ENCODE measurements at regions not wholly inside any gene's neighbourhood (a gene's known extent, or its start where the extent isn't known, plus 50 kb on each side); places are given as distances from the start of the nearest gene placed in this dataset.

DNA sequence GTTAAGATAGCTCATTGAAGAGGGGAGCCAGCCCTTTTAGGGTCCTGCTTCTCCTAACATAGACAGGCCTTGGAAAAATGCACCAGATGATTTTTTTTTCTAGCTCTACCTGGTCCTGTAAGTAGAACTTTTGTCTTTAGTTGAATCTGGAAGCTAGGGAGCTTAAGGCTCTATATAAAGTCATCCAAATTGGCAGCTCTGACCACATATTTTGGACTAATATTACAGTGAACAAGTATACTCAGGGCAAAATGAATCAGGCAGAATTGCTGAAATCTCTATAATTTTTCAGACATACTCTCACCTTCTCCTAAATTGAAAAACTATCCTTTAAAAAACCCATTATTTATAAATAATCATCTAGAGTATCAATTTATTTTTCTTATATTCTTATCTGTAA is 375.6 kb downstream of the OSTF1 start:
- Histone ChIP-seq H3K27ac (ENCODE audit: low read length) (no peak overlapping the region), H3K4me3 (ENCODE audit: low read length) (no peak overlapping the region), H3K4me1 (ENCODE audit: control insufficient read depth, low read depth, low read length) (peaks cover 12% of the 10 kb centered on the region), H3K9ac (ENCODE audit: low read length) (no peak overlapping the region), H3K27me3 (ENCODE audit: control insufficient read depth, insufficient read depth, low read length) (no peaks in the 10 kb centered on the region), H3K9me3 (ENCODE audit: control insufficient read depth, low read depth, low read length) (no peaks in the 10 kb centered on the region), H3K36me3 (ENCODE audit: control insufficient read depth, low read depth, low read length) (no peaks in the 10 kb centered on the region)

- Histone ChIP-seq H3K36me3 (ENCODE audit: control insufficient read depth, low read depth, low read length) (no peaks in the 10 kb centered on the region), H3K4me1 (ENCODE audit: control insufficient read depth, low read depth, low read length) (peaks cover 12% of the 10 kb centered on the region), H3K27me3 (ENCODE audit: control insufficient read depth, insufficient read depth, low read length) (no peaks in the 10 kb centered on the region), H3K4me3 (ENCODE audit: low read length) (no peak overlapping the region), H3K9me3 (ENCODE audit: control insufficient read depth, low read depth, low read length) (no peaks in the 10 kb centered on the region), H3K27ac (ENCODE audit: low read length) (no peak overlapping the region), H3K9ac (ENCODE audit: low read length) (no peak overlapping the region)
Measured at GRCh38 chr9:75464726-75465125, 376.4 kb downstream of the OSTF1 start.

DNA sequence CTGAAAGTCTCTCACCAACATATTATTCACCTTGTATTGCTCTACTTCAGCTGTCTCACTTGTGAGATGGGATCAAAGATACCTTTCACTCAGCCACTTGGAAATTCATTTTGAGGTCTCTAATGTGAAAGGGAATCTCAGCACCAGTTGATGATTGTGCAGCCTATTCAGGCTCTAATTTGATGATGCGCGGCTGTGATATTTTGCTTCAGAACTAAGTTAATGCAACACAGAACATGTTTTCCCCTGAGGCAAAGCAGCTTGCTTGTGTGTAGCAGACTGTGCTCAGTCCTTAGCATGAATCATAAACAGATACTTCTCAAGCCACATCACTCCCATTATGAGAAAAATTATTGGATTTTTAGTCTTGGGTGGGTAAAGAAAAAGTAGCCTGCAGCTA is 378.8 kb downstream of the OSTF1 start:
- Histone ChIP-seq H3K36me3 (ENCODE audit: control insufficient read depth, low read depth, low read length) (no peaks in the 10 kb centered on the region), H3K27me3 (ENCODE audit: control insufficient read depth, insufficient read depth, low read length) (no peaks in the 10 kb centered on the region), H3K9ac (ENCODE audit: low read length) (no peak overlapping the region), H3K27ac (ENCODE audit: low read length) (no peak overlapping the region), H3K4me3 (ENCODE audit: low read length) (no peak overlapping the region), H3K9me3 (ENCODE audit: control insufficient read depth, low read depth, low read length) (no peaks in the 10 kb centered on the region), H3K4me1 (ENCODE audit: control insufficient read depth, low read depth, low read length) (peaks cover 23% of the 10 kb centered on the region)

DNA sequence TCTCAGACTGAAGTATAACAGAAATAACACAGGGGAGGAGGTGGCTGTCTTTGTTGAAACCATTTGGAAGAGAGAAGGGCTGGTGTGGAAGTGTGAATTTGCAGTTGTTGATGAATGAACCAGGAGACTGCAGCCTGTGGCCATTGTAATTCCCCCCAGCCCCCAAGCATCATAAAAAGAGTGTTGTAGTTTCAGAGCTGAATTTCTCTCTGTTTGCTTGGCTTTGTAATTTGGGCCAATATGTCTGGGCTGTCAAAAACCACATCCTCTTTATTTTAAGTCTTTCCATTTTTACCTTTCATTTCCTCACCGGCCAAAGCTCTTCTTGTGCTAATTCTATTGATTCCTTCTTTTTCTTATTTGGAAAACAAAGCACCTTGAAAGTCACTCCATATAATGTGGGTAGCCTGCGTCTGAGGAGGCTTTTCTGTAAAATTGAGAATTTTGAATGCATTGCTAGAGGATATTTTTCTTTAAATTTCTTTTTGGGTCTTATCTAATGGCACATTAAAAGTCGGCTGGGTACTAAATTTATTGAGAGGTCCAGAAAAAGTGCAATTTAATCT is 383.3 kb downstream of the OSTF1 start:
- no peaks in the 10 kb centered on the region for H3K9me3 ChIP-seq (ENCODE audit: control insufficient read depth, low read depth, low read length)
- H3K4me3 ChIP-seq (ENCODE audit: low read length) = no peak overlapping the region
- H3K27ac ChIP-seq (ENCODE audit: low read length) = no peak overlapping the region
- H3K9ac ChIP-seq (ENCODE audit: low read length) = no peak overlapping the region
- peaks cover 27% of the 10 kb centered on the region for H3K4me1 ChIP-seq (ENCODE audit: control insufficient read depth, low read depth, low read length)
- no peaks in the 10 kb centered on the region for H3K36me3 ChIP-seq (ENCODE audit: control insufficient read depth, low read depth, low read length)
- no peaks in the 10 kb centered on the region for H3K27me3 ChIP-seq (ENCODE audit: control insufficient read depth, insufficient read depth, low read length)

- Histone ChIP-seq H3K9me3 (ENCODE audit: control insufficient read depth, low read depth, low read length) (no peaks in the 10 kb centered on the region), H3K4me1 (ENCODE audit: control insufficient read depth, low read depth, low read length) (no peaks in the 10 kb centered on the region), H3K4me3 (ENCODE audit: low read length) (no peak overlapping the region), H3K27me3 (ENCODE audit: control insufficient read depth, insufficient read depth, low read length) (no peaks in the 10 kb centered on the region), H3K27ac (ENCODE audit: low read length) (no peak overlapping the region), H3K9ac (ENCODE audit: low read length) (no peak overlapping the region), H3K36me3 (ENCODE audit: control insufficient read depth, low read depth, low read length) (no peaks in the 10 kb centered on the region)
Measured at GRCh38 chr9:75482566-75482965, 394.3 kb downstream of the OSTF1 start.

- H3K4me1 ChIP-seq (ENCODE audit: control insufficient read depth, low read depth, low read length) = no peaks in the 10 kb centered on the region
Measured at GRCh38 chr9:75483636-75484035, 395.3 kb downstream of the OSTF1 start.

GRCh38 chr9:75487856-75488718 is 399.8 kb downstream of the OSTF1 start:
- Histone ChIP-seq H3K4me3 (ENCODE audit: low read length) (no peak overlapping the region), H3K36me3 (ENCODE audit: control insufficient read depth, low read depth, low read length) (no peaks in the 10 kb centered on the region), H3K27ac (ENCODE audit: low read length) (no peak overlapping the region), H3K4me1 (ENCODE audit: control insufficient read depth, low read depth, low read length) (no peaks in the 10 kb centered on the region), H3K9me3 (ENCODE audit: control insufficient read depth, low read depth, low read length) (no peaks in the 10 kb centered on the region), H3K9ac (ENCODE audit: low read length) (no peak overlapping the region), H3K27me3 (ENCODE audit: control insufficient read depth, insufficient read depth, low read length) (no peaks in the 10 kb centered on the region)

More at GRCh38 chr9:75483636-75484035, 395.3 kb downstream of the OSTF1 start:
- no peaks in the 10 kb centered on the region for H3K36me3 ChIP-seq (ENCODE audit: control insufficient read depth, low read depth, low read length)
- H3K27ac ChIP-seq (ENCODE audit: low read length) = no peak overlapping the region
- no peaks in the 10 kb centered on the region for H3K27me3 ChIP-seq (ENCODE audit: control insufficient read depth, insufficient read depth, low read length)
- H3K4me3 ChIP-seq (ENCODE audit: low read length) = no peak overlapping the region
- no peaks in the 10 kb centered on the region for H3K9me3 ChIP-seq (ENCODE audit: control insufficient read depth, low read depth, low read length)
- no peak overlapping the region for H3K9ac ChIP-seq (ENCODE audit: low read length)

DNA sequence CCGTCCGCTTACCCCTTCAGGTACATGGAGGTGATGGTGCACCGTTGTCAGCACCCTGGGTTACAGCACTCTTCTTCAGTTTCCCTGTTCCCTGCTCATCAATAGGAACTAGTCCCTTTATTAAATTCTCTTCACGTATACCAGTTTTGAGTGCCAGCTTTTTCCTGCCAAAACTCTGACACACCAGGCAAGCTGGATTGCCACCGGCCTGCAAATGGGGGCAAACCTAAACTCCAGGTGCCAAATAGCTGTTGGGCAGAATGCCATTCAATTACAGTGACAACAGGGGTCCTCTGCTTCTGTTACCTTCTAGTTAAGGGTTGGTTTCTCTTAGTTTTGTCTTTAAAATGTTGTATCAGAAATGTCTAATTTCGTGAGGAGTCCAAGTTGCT is 400.4 kb downstream of the OSTF1 start:
- Histone ChIP-seq H3K27ac (ENCODE audit: low read length) (no peak overlapping the region), H3K4me3 (ENCODE audit: low read length) (no peak overlapping the region), H3K9ac (ENCODE audit: low read length) (no peak overlapping the region), H3K36me3 (ENCODE audit: control insufficient read depth, low read depth, low read length) (no peaks in the 10 kb centered on the region), H3K27me3 (ENCODE audit: control insufficient read depth, insufficient read depth, low read length) (no peaks in the 10 kb centered on the region), H3K4me1 (ENCODE audit: control insufficient read depth, low read depth, low read length) (no peaks in the 10 kb centered on the region), H3K9me3 (ENCODE audit: control insufficient read depth, low read depth, low read length) (no peaks in the 10 kb centered on the region)

GRCh38 chr9:75490326-75490725 is 400.1 kb upstream of the PCSK5 start:
- H3K9ac ChIP-seq (ENCODE audit: low read length) = no peak overlapping the region
- no peaks in the 10 kb centered on the region for H3K27me3 ChIP-seq (ENCODE audit: control insufficient read depth, insufficient read depth, low read length)
- no peaks in the 10 kb centered on the region for H3K36me3 ChIP-seq (ENCODE audit: control insufficient read depth, low read depth, low read length)
- H3K27ac ChIP-seq (ENCODE audit: low read length) = no peak overlapping the region
- no peaks in the 10 kb centered on the region for H3K9me3 ChIP-seq (ENCODE audit: control insufficient read depth, low read depth, low read length)
- H3K4me3 ChIP-seq (ENCODE audit: low read length) = no peak overlapping the region
- no peaks in the 10 kb centered on the region for H3K4me1 ChIP-seq (ENCODE audit: control insufficient read depth, low read depth, low read length)

- Histone ChIP-seq H3K27me3 (ENCODE audit: control insufficient read depth, insufficient read depth, low read length) (no peaks in the 10 kb centered on the region), H3K9me3 (ENCODE audit: control insufficient read depth, low read depth, low read length) (no peaks in the 10 kb centered on the region), H3K4me1 (ENCODE audit: control insufficient read depth, low read depth, low read length) (no peaks in the 10 kb centered on the region), H3K4me3 (ENCODE audit: low read length) (no peak overlapping the region), H3K36me3 (ENCODE audit: control insufficient read depth, low read depth, low read length) (no peaks in the 10 kb centered on the region), H3K9ac (ENCODE audit: low read length) (no peak overlapping the region), H3K27ac (ENCODE audit: low read length) (no peak overlapping the region)
Measured at GRCh38 chr9:75491533-75491932, 398.9 kb upstream of the PCSK5 start.

- Histone ChIP-seq H3K9ac (ENCODE audit: low read length) (no peak overlapping the region), H3K36me3 (ENCODE audit: control insufficient read depth, low read depth, low read length) (no peaks in the 10 kb centered on the region), H3K4me1 (ENCODE audit: control insufficient read depth, low read depth, low read length) (no peaks in the 10 kb centered on the region), H3K4me3 (ENCODE audit: low read length) (no peak overlapping the region), H3K9me3 (ENCODE audit: control insufficient read depth, low read depth, low read length) (no peaks in the 10 kb centered on the region), H3K27me3 (ENCODE audit: control insufficient read depth, insufficient read depth, low read length) (no peaks in the 10 kb centered on the region), H3K27ac (ENCODE audit: low read length) (no peak overlapping the region)
Measured at GRCh38 chr9:75499812-75500211, 390.7 kb upstream of the PCSK5 start.

GRCh38 chr9:75500479-75500878 is 390.0 kb upstream of the PCSK5 start:
- Histone ChIP-seq H3K9ac (ENCODE audit: low read length) (no peak overlapping the region), H3K4me1 (ENCODE audit: control insufficient read depth, low read depth, low read length) (no peaks in the 10 kb centered on the region), H3K27ac (ENCODE audit: low read length) (no peak overlapping the region), H3K9me3 (ENCODE audit: control insufficient read depth, low read depth, low read length) (no peaks in the 10 kb centered on the region), H3K36me3 (ENCODE audit: control insufficient read depth, low read depth, low read length) (no peaks in the 10 kb centered on the region), H3K4me3 (ENCODE audit: low read length) (no peak overlapping the region), H3K27me3 (ENCODE audit: control insufficient read depth, insufficient read depth, low read length) (no peaks in the 10 kb centered on the region)

Data from iPS-18a (cell line).